HCT116 (cell line): ENCODE measurements at regions not wholly inside any gene's neighbourhood (a gene's known extent, or its start where the extent isn't known, plus 50 kb on each side); places are given as distances from the start of the nearest gene placed in this dataset.

Experiments
- ATAC-seq: fragments of 200-7000 bp; cut with Tn5 transposase; 2 replicates; pipeline ENCODE4 v1.9.1; 2020; ENCODE audit warnings: mild to moderate bottlenecking, moderate library complexity
- BruUV-seq: library from RNA; stranded (reverse); fragments of 400-500 nt; replicated peaks from 2 replicates; lab custom pipeline; 2021; lab: Mats Ljungman, UMichigan
- CTCF ChIA-PET: fragments of 300-600 bp; sonication (Branson Sonifier 250); formaldehyde crosslinking; loops from one replicate; lab custom pipeline; 2021; ENCODE audit warnings: antibody characterized with exemption; lab: Charles Lee
- POLR2A ChIA-PET: fragments of 300-600, 350-600 bp; sonication (Branson Sonifier 250); formaldehyde crosslinking; loops from one replicate; lab custom pipeline; 2021; ENCODE audit warnings: antibody characterized with exemption; lab: Charles Lee
- RAD21 ChIA-PET, 2 experiments: fragments of 300-600 bp; sonication (Branson Sonifier 250); formaldehyde crosslinking; loops; one replicate each; lab custom pipeline; 2023; ENCODE audit warnings: low total read pairs in 2 of 2; ENCODE audit not compliant: uncharacterized antibody in 2 of 2, unreplicated experiment in 2 of 2, low non-redundant PET in 1 of 2; lab: Charles Lee
- DNase-seq: peaks from one replicate; pipeline ENCODE4 v3.0.0-alpha.2; 2010; ENCODE audit warnings: low read depth, low spot score
- H2AFZ ChIP-seq: fragments of 200-600 bp; shearing (Covaris generic), sonication (generic); 2 replicates; pipeline ENCODE4 v1.6.1; 2017; ENCODE audit warnings: low read depth, mixed run types, mixed read lengths, antibody characterized with exemption, low read length; ENCODE audit not compliant: poor library complexity, severe bottlenecking
- H3K27ac ChIP-seq: 2 replicates; pipeline ENCODE4 v1.5.1; 2012; ENCODE audit warnings: low read depth, low read length
- H3K27me3 ChIP-seq: fragments of 200-600 bp; sonication (generic); 2 replicates; pipeline ENCODE4 v1.6.1; 2016; ENCODE audit warnings: mixed run types, low read length, mixed read lengths; ENCODE audit not compliant: insufficient read depth
- H3K36me3 ChIP-seq, 2 experiments: fragments of 200-500 bp in 1 of 2; fragments of 200-600 bp in 1 of 2; sonication (Bioruptor generic) in 1 of 2; sonication (generic) in 1 of 2; 2 replicates each; pipeline versions ENCODE4 v1.5.1 to v1.6.1; 2014 to 2016; ENCODE audit warnings: low read length in 2 of 2, inconsistent platforms in 1 of 2, mixed read lengths in 1 of 2, mixed run types in 1 of 2; ENCODE audit not compliant: insufficient read depth in 2 of 2, control insufficient read depth in 1 of 2
- H3K4me1 ChIP-seq, 2 experiments: fragments of 200-600 bp in 1 of 2; sonication (generic) in 1 of 2; 2 replicates each; pipeline versions ENCODE4 v1.5.1 to v1.6.1; 2012 to 2017; ENCODE audit warnings: low read length in 2 of 2, inconsistent platforms in 1 of 2, mild to moderate bottlenecking in 1 of 2, mixed read lengths in 1 of 2, mixed run types in 1 of 2, moderate library complexity in 1 of 2; ENCODE audit not compliant: insufficient read depth in 2 of 2, control insufficient read depth in 1 of 2
- H3K4me2 ChIP-seq: fragments of 200-600 bp; sonication (generic); 2 replicates; pipeline ENCODE4 v1.6.1; 2017; ENCODE audit warnings: mixed run types, low read length, mixed read lengths
- H3K4me3 ChIP-seq, 2 experiments: fragments of 200-600 bp in 1 of 2; sonication (generic) in 1 of 2; replicated peaks in 1 of 2; 2 replicates each; pipeline ENCODE4 v1.5.1; 2011 to 2016; ENCODE audit warnings: low read length in 2 of 2, control low read depth in 1 of 2, low read depth in 1 of 2, mild to moderate bottlenecking in 1 of 2, mixed read lengths in 1 of 2, mixed run types in 1 of 2
- H3K79me2 ChIP-seq: fragments of 200-600 bp; sonication (generic); 2 replicates; pipeline ENCODE4 v1.6.1; 2017; ENCODE audit warnings: mild to moderate bottlenecking, mixed run types, low read length, moderate library complexity, mixed read lengths; ENCODE audit not compliant: insufficient read depth
- H3K9ac ChIP-seq: fragments of 200-600 bp; sonication (generic); 2 replicates; pipeline ENCODE4 v1.6.1; 2016; ENCODE audit warnings: low read length, mixed read lengths
- H3K9me2 ChIP-seq: fragments of 200-600 bp; sonication (generic), shearing (Covaris generic); 2 replicates; pipeline ENCODE4 v1.6.1; 2017; ENCODE audit warnings: mixed run types, mild to moderate bottlenecking, moderate library complexity; ENCODE audit not compliant: insufficient read depth
- H3K9me3 ChIP-seq, 2 experiments: fragments of 200-500 bp in 1 of 2; fragments of 200-600 bp in 1 of 2; sonication (Bioruptor generic) in 1 of 2; sonication (generic) in 1 of 2; 2 replicates each; pipeline ENCODE4 v1.6.1; 2014 to 2017; ENCODE audit warnings: low read length in 2 of 2, mixed read lengths in 2 of 2, inconsistent platforms in 1 of 2, low read depth in 1 of 2, mild to moderate bottlenecking in 1 of 2, mixed run types in 1 of 2, moderate library complexity in 1 of 2; ENCODE audit not compliant: control insufficient read depth in 1 of 2, insufficient read depth in 1 of 2
- H4K20me1 ChIP-seq: fragments of 200-600 bp; sonication (generic), shearing (Covaris generic); 2 replicates; pipeline ENCODE4 v1.6.1; 2017; ENCODE audit warnings: mixed run types, mild to moderate bottlenecking, moderate library complexity; ENCODE audit not compliant: insufficient read depth
- ATF3 ChIP-seq: IDR thresholded peaks from 2 replicates; pipeline ENCODE4 v1.6.1; 2012
- CBX3 ChIP-seq: IDR thresholded peaks from 2 replicates; pipeline ENCODE4 v1.6.1; 2012; ENCODE audit warnings: low read depth
- EGR1 ChIP-seq: IDR thresholded peaks from 2 replicates; pipeline ENCODE4 v1.6.1; 2012; ENCODE audit warnings: low read depth
- ELF1 ChIP-seq: IDR thresholded peaks from 2 replicates; pipeline ENCODE4 v1.6.1; 2012; ENCODE audit warnings: low read depth, borderline replicate concordance
- EZH2 ChIP-seq: fragments of 200-600 bp; sonication (generic); IDR thresholded peaks from 2 replicates; pipeline ENCODE4 v1.6.1; 2017; ENCODE audit warnings: antibody characterized with exemption, mixed run types
- EZH2phosphoT487 ChIP-seq: fragments of 200-600 bp; IDR thresholded peaks from 2 replicates; pipeline ENCODE4 v1.6.1; 2018; ENCODE audit warnings: antibody characterized with exemption, borderline replicate concordance
- FOSL1 ChIP-seq: IDR thresholded peaks from 2 replicates; pipeline ENCODE4 v1.6.1; 2012; ENCODE audit warnings: low read depth
- JUND ChIP-seq: IDR thresholded peaks from 2 replicates; pipeline ENCODE4 v1.6.1; 2012
- POLR2A ChIP-seq: IDR thresholded peaks from 2 replicates; pipeline ENCODE4 v1.7.0; 2011; ENCODE audit warnings: borderline replicate concordance; ENCODE audit not compliant: insufficient read depth, insufficient read length; ENCODE audit errors: extremely low read depth
- POLR2AphosphoS5 ChIP-seq: IDR thresholded peaks from 2 replicates; pipeline ENCODE4 v1.6.1; 2011; ENCODE audit warnings: mild to moderate bottlenecking, low read depth, low read length, moderate library complexity
- RAD21 ChIP-seq: IDR thresholded peaks from 2 replicates; pipeline ENCODE4 v1.6.1; 2012; ENCODE audit warnings: low read depth, mild to moderate bottlenecking
- REST ChIP-seq: IDR thresholded peaks from 2 replicates; pipeline ENCODE4 v1.6.1; 2012; ENCODE audit warnings: low read depth
- SIN3A ChIP-seq: IDR thresholded peaks from 2 replicates; pipeline ENCODE4 v1.6.1; 2012; ENCODE audit warnings: low read depth
- SP1 ChIP-seq: IDR thresholded peaks from 2 replicates; pipeline ENCODE4 v1.6.1; 2012; ENCODE audit warnings: low read depth
- TCF7L2 ChIP-seq: IDR thresholded peaks from 2 replicates; pipeline ENCODE4 v1.7.0; 2011; ENCODE audit warnings: borderline replicate concordance, inconsistent platforms; ENCODE audit not compliant: insufficient read depth, insufficient read length; ENCODE audit errors: extremely low read depth
- ZBTB33 ChIP-seq: IDR thresholded peaks from 2 replicates; pipeline ENCODE4 v1.6.1; 2011; ENCODE audit warnings: mild to moderate bottlenecking, low read length, moderate library complexity; ENCODE audit not compliant: insufficient replicate concordance; ENCODE audit errors: extremely low read depth
- ZFX ChIP-seq: fragments of 450-650 bp; IDR thresholded peaks from 2 replicates; pipeline ENCODE4 v1.6.1; 2017
- ZNF274 ChIP-seq: fragments of 200-500 bp; sonication (Bioruptor generic); IDR thresholded peaks from 2 replicates; pipeline ENCODE4 v1.6.1; 2014; ENCODE audit warnings: mild to moderate bottlenecking, low read depth, low read length, inconsistent platforms
- intact Hi-C: fragments of 100-400 bp; cut with micrococcal nuclease; formaldehyde crosslinking; loops from 2 replicates; pipeline ENCODE4 v1.10.0; 2022
- TF ChIP-seq, protein P1 (sequence below): IDR thresholded peaks from 2 replicates; pipeline ENCODE4 v1.6.1; 2012
- TF ChIP-seq, protein P2 (sequence below), 3 experiments: fragments of 200-600 bp in 1 of 3; sonication (generic) in 1 of 3; IDR thresholded peaks in 2 of 3; conservative IDR thresholded peaks in 1 of 3; 2 replicates each; pipeline ENCODE4 v1.5.1; 2012 to 2017; ENCODE audit warnings: low read depth in 2 of 3, low read length in 2 of 3, antibody characterized with exemption in 1 of 3, borderline replicate concordance in 1 of 3, control low read depth in 1 of 3, mild to moderate bottlenecking in 1 of 3, mixed read lengths in 1 of 3, mixed run types in 1 of 3, moderate library complexity in 1 of 3; ENCODE audit not compliant: insufficient read depth in 1 of 3

GRCh38 chr2:34534341-34534740 is 935.2 kb upstream of the FAM98A start:
- Histone ChIP-seq H3K9me2 (no peaks in the 10 kb centered on the region), H3K4me3 (no peak overlapping the region), H3K9ac (no peak overlapping the region), H4K20me1 (no peaks in the 10 kb centered on the region), H3K36me3 (no peaks in the 10 kb centered on the region), H3K79me2 (no peaks in the 10 kb centered on the region), H3K4me1 (no peaks in the 10 kb centered on the region), H3K9me3 (peaks cover 3 to 4% of the 10 kb centered on the region in 2 experiments; a peak in 2 of 4 replicates), H3K4me2 (no peak overlapping the region), H2AFZ (no peak overlapping the region), H3K27me3 (no peaks in the 10 kb centered on the region), H3K27ac (no peak overlapping the region)
- intact Hi-C loops: no loop called here
- no peak for DNase-seq
- TF ChIP-seq EZH2: no peak
- TF ChIP-seq SP1: no peak
- no peak for TF ChIP-seq ATF3
- no peak for TF ChIP-seq RAD21
- no peak for TF ChIP-seq ZNF274
- TF ChIP-seq EZH2phosphoT487: no peak
- TF ChIP-seq, protein P1, sequence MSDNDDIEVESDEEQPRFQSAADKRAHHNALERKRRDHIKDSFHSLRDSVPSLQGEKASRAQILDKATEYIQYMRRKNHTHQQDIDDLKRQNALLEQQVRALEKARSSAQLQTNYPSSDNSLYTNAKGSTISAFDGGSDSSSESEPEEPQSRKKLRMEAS: no peak
- no peak for TF ChIP-seq POLR2AphosphoS5
- no peak for TF ChIP-seq POLR2A
- TF ChIP-seq ELF1: no peak
- no peak for TF ChIP-seq CBX3
- no peak for TF ChIP-seq ZFX
- TF ChIP-seq EGR1: no peak
- TF ChIP-seq FOSL1: no peak
- TF ChIP-seq JUND: no peak
- TF ChIP-seq SIN3A: no peak
- TF ChIP-seq, protein P2, sequence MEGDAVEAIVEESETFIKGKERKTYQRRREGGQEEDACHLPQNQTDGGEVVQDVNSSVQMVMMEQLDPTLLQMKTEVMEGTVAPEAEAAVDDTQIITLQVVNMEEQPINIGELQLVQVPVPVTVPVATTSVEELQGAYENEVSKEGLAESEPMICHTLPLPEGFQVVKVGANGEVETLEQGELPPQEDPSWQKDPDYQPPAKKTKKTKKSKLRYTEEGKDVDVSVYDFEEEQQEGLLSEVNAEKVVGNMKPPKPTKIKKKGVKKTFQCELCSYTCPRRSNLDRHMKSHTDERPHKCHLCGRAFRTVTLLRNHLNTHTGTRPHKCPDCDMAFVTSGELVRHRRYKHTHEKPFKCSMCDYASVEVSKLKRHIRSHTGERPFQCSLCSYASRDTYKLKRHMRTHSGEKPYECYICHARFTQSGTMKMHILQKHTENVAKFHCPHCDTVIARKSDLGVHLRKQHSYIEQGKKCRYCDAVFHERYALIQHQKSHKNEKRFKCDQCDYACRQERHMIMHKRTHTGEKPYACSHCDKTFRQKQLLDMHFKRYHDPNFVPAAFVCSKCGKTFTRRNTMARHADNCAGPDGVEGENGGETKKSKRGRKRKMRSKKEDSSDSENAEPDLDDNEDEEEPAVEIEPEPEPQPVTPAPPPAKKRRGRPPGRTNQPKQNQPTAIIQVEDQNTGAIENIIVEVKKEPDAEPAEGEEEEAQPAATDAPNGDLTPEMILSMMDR (IDR thresholded peaks at IDR 0.05 in 2 of 3, conservative IDR thresholded peaks at IDR 0.05 in 1 of 3; ENCODE audit: borderline replicate concordance in 1 of 3, insufficient read depth in 1 of 3, low read depth in 2 of 3, low read length in 2 of 3): no peak
- no peak for TF ChIP-seq ZBTB33
- no peak for TF ChIP-seq TCF7L2
- no peak for TF ChIP-seq REST
- POLR2A ChIA-PET: no interaction called here
- no TSS peak for BruUV-seq
- no peak for ATAC-seq
- RAD21 ChIA-PET: no interaction called here
- CTCF ChIA-PET: no interaction called here
